B cell (primary cell): ENCODE measurements at regions not wholly inside any gene's neighbourhood (a gene's known extent, or its start where the extent isn't known, plus 50 kb on each side); places are given as distances from the start of the nearest gene placed in this dataset.

Experiments
- ATAC-seq: fragments of 200-7000 bp; cut with Tn5 transposase; one replicate; pipeline ENCODE4 v1.10.0; 2021; ENCODE audit warnings: low read depth, mild to moderate bottlenecking, moderate number of reproducible peaks, moderate library complexity
- CTCF ChIA-PET: fragments of 350-600 bp; sonication (Branson Sonifier 250); formaldehyde crosslinking; loops from one replicate; lab custom pipeline; 2021; ENCODE audit warnings: antibody characterized with exemption, inconsistent platforms; lab: Charles Lee
- POLR2A ChIA-PET: fragments of 350-600 bp; sonication (Branson Sonifier 250); formaldehyde crosslinking; loops from one replicate; lab custom pipeline; 2021; ENCODE audit warnings: antibody characterized with exemption; lab: Charles Lee
- DNase-seq: peaks from one replicate; pipeline ENCODE4 v3.0.0; 2013
- H2AFZ ChIP-seq: 2 replicates; pipeline ENCODE4 v1.6.1; 2012; ENCODE audit warnings: mild to moderate bottlenecking, low read depth, low read length; ENCODE audit not compliant: insufficient read depth, poor library complexity, severe bottlenecking
- H3K27ac ChIP-seq, 2 donors: 1 replicate in 1 of 2; 2 replicates in 1 of 2; pipeline ENCODE4 v1.5.1; 2012 to 2013; ENCODE audit warnings: low read length in 2 of 2, mild to moderate bottlenecking in 2 of 2, moderate library complexity in 1 of 2
- H3K27me3 ChIP-seq, 4 experiments: fragments of 200-600 bp in 1 of 4; sonication (generic) in 1 of 4; replicated peaks in 1 of 4; 1 replicate in 2 of 4; 2 replicates in 2 of 4; pipeline versions ENCODE4 v1.6.1 to v1.7.0; 2013 to 2016; ENCODE audit warnings: low read length in 3 of 4, mild to moderate bottlenecking in 2 of 4, mixed read lengths in 1 of 4, moderate library complexity in 1 of 4; ENCODE audit not compliant: insufficient read depth in 4 of 4, control insufficient read depth in 3 of 4; ENCODE audit errors: control extremely low read depth in 1 of 4
- H3K36me3 ChIP-seq, 2 experiments: replicated peaks in 1 of 2; 1 replicate in 1 of 2; 2 replicates in 1 of 2; pipeline versions ENCODE4 v1.6.1 to v1.7.1; 2013; ENCODE audit warnings: low read length in 1 of 2; ENCODE audit not compliant: insufficient read depth in 2 of 2, control insufficient read depth in 1 of 2; ENCODE audit errors: control extremely low read depth in 1 of 2, extremely low read depth in 1 of 2
- H3K4me1 ChIP-seq, 2 donors: fragments of 200-600 bp in 1 of 2; sonication (generic) in 1 of 2; 1 replicate in 1 of 2; 2 replicates in 1 of 2; pipeline versions ENCODE4 v1.5.1 to v1.6.1; 2013 to 2017; ENCODE audit warnings: low read length in 2 of 2; ENCODE audit not compliant: control insufficient read depth in 2 of 2, insufficient read depth in 2 of 2
- H3K4me2 ChIP-seq: replicated peaks from 2 replicates; pipeline ENCODE3; 2012; ENCODE audit warnings: mild to moderate bottlenecking, low read depth, low read length; ENCODE audit not compliant: poor library complexity, severe bottlenecking
- H3K4me3 ChIP-seq, 5 experiments: fragments of 200-600 bp in 1 of 5; sonication (generic) in 1 of 5; 1 replicate in 3 of 5; 2 replicates in 2 of 5; pipeline versions ENCODE4 v1.5.1 to v1.7.0; 2011 to 2016; ENCODE audit warnings: low read length in 4 of 5, mild to moderate bottlenecking in 4 of 5, low read depth in 2 of 5, control low read depth in 1 of 5, moderate library complexity in 1 of 5; ENCODE audit not compliant: insufficient read depth in 1 of 5; ENCODE audit errors: control extremely low read depth in 1 of 5, extremely low read depth in 1 of 5
- H3K79me2 ChIP-seq: fragments of 200-600 bp; sonication (generic); one replicate; pipeline ENCODE4 v1.6.0; 2016; ENCODE audit warnings: low read length; ENCODE audit not compliant: control insufficient read depth, insufficient read depth
- H3K9ac ChIP-seq: fragments of 200-600 bp; sonication (generic); 2 replicates; pipeline ENCODE4 v1.6.1; 2017; ENCODE audit warnings: mild to moderate bottlenecking, low read length, moderate library complexity
- H3K9me3 ChIP-seq, 3 donors: one replicate each; pipeline versions ENCODE4 v1.6.1 to v1.7.1; 2013; ENCODE audit warnings: low read length in 2 of 3; ENCODE audit not compliant: control insufficient read depth in 2 of 3, insufficient read depth in 1 of 3; ENCODE audit errors: control extremely low read depth in 1 of 3
- H4K20me1 ChIP-seq: 2 replicates; pipeline ENCODE4 v1.6.0; 2012; ENCODE audit warnings: mild to moderate bottlenecking, low read length; ENCODE audit not compliant: insufficient read depth, control insufficient read depth, poor library complexity, severe bottlenecking
- H3K27ac Mint-ChIP-seq: one replicate; pipeline ENCODE4 v1.8.0; 2021; ENCODE audit warnings: mixed read lengths
- H3K27me3 Mint-ChIP-seq: one replicate; pipeline ENCODE4 v1.8.0; 2021; ENCODE audit warnings: mixed read lengths
- H3K4me1 Mint-ChIP-seq: one replicate; pipeline ENCODE4 v1.8.0; 2021; ENCODE audit warnings: mixed read lengths
- H3K4me3 Mint-ChIP-seq: one replicate; pipeline ENCODE4 v1.8.0; 2021; ENCODE audit warnings: mixed read lengths
- H3K9me3 Mint-ChIP-seq: one replicate; pipeline ENCODE4 v1.8.0; 2022; ENCODE audit warnings: mixed read lengths; ENCODE audit not compliant: insufficient read depth
- CTCF ChIP-seq: fragments of 200-600 bp; IDR thresholded peaks from one replicate; pipeline ENCODE4 v1.8.0; 2022; ENCODE audit warnings: antibody characterized with exemption, mild to moderate bottlenecking
- EZH2 ChIP-seq: IDR thresholded peaks from 2 replicates; pipeline ENCODE4 v1.6.1; 2012; ENCODE audit warnings: borderline replicate concordance, low read depth, mild to moderate bottlenecking, moderate library complexity, low read length; ENCODE audit not compliant: insufficient read depth, poor library complexity, severe bottlenecking
- WGBS: methylation state at CpG from one replicate; pipeline ENCODE4 v1.1.5; 2013; ENCODE audit warnings: missing lambda C conversion rate; ENCODE audit not compliant: insufficient coverage; 5-methylcytosine and 5-hydroxymethylcytosine counted together
- intact Hi-C: fragments of 100-400 bp; cut with micrococcal nuclease; formaldehyde crosslinking; loops from one replicate; pipeline ENCODE4 v1.10.0; 2022

GRCh38 chr19:31105761-31106160, 243.5 kb downstream of the TSHZ3 start:
- no peak overlapping the region for H3K9ac ChIP-seq
- CTCF ChIA-PET, result no interaction called here
- no peaks in the 10 kb centered on the region for H3K36me3 ChIP-seq
- H3K4me3 ChIP-seq, result no peak overlapping the region
- ATAC-seq (no peak), DNase-seq (no peak)
- POLR2A ChIA-PET, result no interaction called here
- peaks cover 0 to 19% (median 0%) of the 10 kb centered on the region in 3 donors for H3K9me3 ChIP-seq
- H3K4me2 ChIP-seq, result no peak overlapping the region
- no peaks in the 10 kb centered on the region for H3K79me2 ChIP-seq
- Mint-ChIP-seq H3K9me3 (peaks cover 2% of the 10 kb centered on the region), H3K27ac (no peak overlapping the region), H3K4me3 (no peak overlapping the region), H3K4me1 (no peaks in the 10 kb centered on the region), H3K27me3 (no peaks in the 10 kb centered on the region)
- intact Hi-C loops, result no loop called here
- H3K27me3 ChIP-seq, result no peaks in the 10 kb centered on the region
- no peak overlapping the region for H2AFZ ChIP-seq
- no peaks in the 10 kb centered on the region for H3K4me1 ChIP-seq
- no peaks in the 10 kb centered on the region for H4K20me1 ChIP-seq
- no peak overlapping the region for H3K27ac ChIP-seq
- TF ChIP-seq EZH2, result no peak
- no peak for TF ChIP-seq CTCF
- WGBS, result 40% methylated on average over 1 of the region's 4 CpGs

GRCh38 chr19:31104451-31104850, 244.8 kb downstream of the TSHZ3 start:
- Histone ChIP-seq H3K79me2 (no peaks in the 10 kb centered on the region), H4K20me1 (no peaks in the 10 kb centered on the region), H3K4me1 (no peaks in the 10 kb centered on the region), H2AFZ (no peak overlapping the region), H3K4me2 (no peak overlapping the region), H3K4me3 (no peak overlapping the region), H3K27ac (no peak overlapping the region), H3K36me3 (no peaks in the 10 kb centered on the region), H3K9ac (no peak overlapping the region), H3K9me3 (peaks cover 0 to 15% (median 0%) of the 10 kb centered on the region in 3 donors), H3K27me3 (no peaks in the 10 kb centered on the region)
- intact Hi-C loops, result no loop called here
- 87% methylated on average over 5 of the region's 10 CpGs for WGBS
- ChIA-PET POLR2A (no interaction called here), CTCF (interaction anchor here (0.6 kb wide), 1 partner anchor 996 kb away, joined by 3 read pairs; no protein-coding TSS in a partner anchor)
- Mint-ChIP-seq H3K9me3 (peaks cover 2% of the 10 kb centered on the region), H3K4me1 (no peaks in the 10 kb centered on the region), H3K4me3 (no peak overlapping the region), H3K27me3 (no peaks in the 10 kb centered on the region), H3K27ac (no peak overlapping the region)
- DNase-seq (no peak), ATAC-seq (no peak)
- TF ChIP-seq EZH2, result no peak
- TF ChIP-seq CTCF, result no peak
